H1 (cell line): ENCODE measurements at regions not wholly inside any gene's neighbourhood (a gene's known extent, or its start where the extent isn't known, plus 50 kb on each side); places are given as distances from the start of the nearest gene placed in this dataset.

Experiments used
- CTCF ChIA-PET: fragments of 300-600 bp; sonication (Branson Sonifier 250); formaldehyde crosslinking; loops from one replicate; lab custom pipeline; 2021; ENCODE audit not compliant: partially characterized antibody; lab: Charles Lee
- POLR2A ChIA-PET: fragments of 300-600 bp; sonication (Branson Sonifier 250); formaldehyde crosslinking; loops from one replicate; lab custom pipeline; 2021; ENCODE audit warnings: inconsistent platforms; ENCODE audit not compliant: partially characterized antibody; lab: Charles Lee
- DNase-seq, 2 experiments: peaks; one replicate each; pipeline versions ENCODE4 v3.0.0 to v3.0.0-alpha.2; 2010 to 2022; ENCODE audit warnings: low spot score in 2 of 2, low read depth in 1 of 2, mixed read lengths in 1 of 2
- FAIRE-seq: peaks from 2 replicates; lab custom pipeline; 2011; peaks lifted over from hg19 to GRCh38; lab: Jason Lieb, UNC
- H2AFZ ChIP-seq: 2 replicates; pipeline ENCODE4 v1.8.1; 2012; ENCODE audit warnings: low read length, inconsistent platforms
- H2AK5ac ChIP-seq: 2 replicates; pipeline ENCODE4 v1.6.1; 2013; ENCODE audit warnings: low read depth, low read length
- H2BK120ac ChIP-seq: replicated peaks from 2 replicates; pipeline ENCODE3; 2013; ENCODE audit warnings: low read depth, low read length, inconsistent platforms
- H2BK12ac ChIP-seq: 2 replicates; pipeline ENCODE4 v1.6.1; 2013; ENCODE audit warnings: low read depth, low read length
- H2BK15ac ChIP-seq: 2 replicates; pipeline ENCODE4 v1.6.1; 2013; ENCODE audit warnings: low read length
- H2BK20ac ChIP-seq: 2 replicates; pipeline ENCODE4 v1.6.1; 2013; ENCODE audit warnings: low read length
- H2BK5ac ChIP-seq: 2 replicates; pipeline ENCODE4 v1.6.1; 2013; ENCODE audit warnings: low read depth, low read length
- H3K14ac ChIP-seq: 2 replicates; pipeline ENCODE4 v1.6.1; 2013; ENCODE audit warnings: inconsistent platforms; ENCODE audit not compliant: insufficient read length
- H3K18ac ChIP-seq: 2 replicates; pipeline ENCODE4 v1.6.1; 2013; ENCODE audit warnings: low read length; ENCODE audit errors: extremely low read depth
- H3K23ac ChIP-seq: 2 replicates; pipeline ENCODE4 v1.6.1; 2013; ENCODE audit warnings: inconsistent platforms; ENCODE audit not compliant: insufficient read length
- H3K23me2 ChIP-seq: 2 replicates; pipeline ENCODE4 v1.6.1; 2013; ENCODE audit warnings: low read depth, low read length
- H3K27ac ChIP-seq: 2 replicates; pipeline ENCODE4 v1.6.1; 2011; ENCODE audit warnings: low read depth, low read length, inconsistent platforms
- H3K27me3 ChIP-seq, 4 experiments: replicated peaks in 1 of 4; 1 replicate in 1 of 4; 2 replicates in 3 of 4; pipeline versions ENCODE4 v1.6.1 to v1.8.1; 2011 to 2013; ENCODE audit warnings: low read length in 3 of 4, mild to moderate bottlenecking in 3 of 4, inconsistent platforms in 2 of 4, mixed read lengths in 2 of 4, moderate library complexity in 1 of 4; ENCODE audit not compliant: control insufficient read depth in 3 of 4, insufficient read depth in 3 of 4; ENCODE audit errors: extremely low read depth in 1 of 4
- H3K36me3 ChIP-seq, 4 experiments: 2 replicates each; pipeline versions ENCODE4 v1.6.1 to v1.8.1; 2011 to 2013; ENCODE audit warnings: mild to moderate bottlenecking in 4 of 4, low read length in 3 of 4, moderate library complexity in 2 of 4, control low read depth in 1 of 4, inconsistent platforms in 1 of 4; ENCODE audit not compliant: insufficient read depth in 4 of 4, control insufficient read depth in 2 of 4
- H3K4ac ChIP-seq: replicated peaks from 2 replicates; pipeline ENCODE3; 2013; ENCODE audit warnings: low read length, low read depth, mixed read lengths, inconsistent platforms; ENCODE audit not compliant: insufficient read length
- H3K4me1 ChIP-seq, 4 experiments: replicated peaks in 1 of 4; 1 replicate in 1 of 4; 2 replicates in 3 of 4; pipeline versions ENCODE4 v1.6.1 to v1.8.1; 2011 to 2013; ENCODE audit warnings: low read length in 3 of 4, inconsistent platforms in 2 of 4, mixed read lengths in 1 of 4; ENCODE audit not compliant: insufficient read depth in 4 of 4, control insufficient read depth in 3 of 4
- H3K4me2 ChIP-seq, 2 experiments: 2 replicates each; pipeline versions ENCODE4 v1.6.1 to v1.8.1; 2011 to 2013; ENCODE audit warnings: low read depth in 2 of 2, low read length in 2 of 2, control low read depth in 1 of 2, inconsistent platforms in 1 of 2, mild to moderate bottlenecking in 1 of 2; ENCODE audit not compliant: insufficient read depth in 1 of 2
- H3K4me3 ChIP-seq, 4 experiments: fragments of 200-600, 300-600 bp in 1 of 4; sonication (generic), shearing (Covaris generic), sonication (Bioruptor Twin) in 1 of 4; 2 replicates each; pipeline versions ENCODE4 v1.5.1 to v1.8.1; 2011 to 2016; ENCODE audit warnings: low read length in 4 of 4, low read depth in 3 of 4, control low read depth in 2 of 4, inconsistent platforms in 2 of 4, mild to moderate bottlenecking in 2 of 4, mixed read lengths in 1 of 4, moderate library complexity in 1 of 4; ENCODE audit not compliant: insufficient read depth in 2 of 4; ENCODE audit errors: extremely low read depth in 1 of 4
- H3K56ac ChIP-seq: replicated peaks from 2 replicates; pipeline ENCODE3; 2013; ENCODE audit warnings: low read depth, mild to moderate bottlenecking, mixed read lengths, low read length, inconsistent platforms; ENCODE audit not compliant: insufficient read length
- H3K79me1 ChIP-seq: 2 replicates; pipeline ENCODE4 v1.6.1; 2013; ENCODE audit warnings: low read depth, low read length, control low read depth
- H3K79me2 ChIP-seq, 2 experiments: 2 replicates each; pipeline versions ENCODE4 v1.6.1 to v1.8.1; 2012 to 2013; ENCODE audit warnings: low read length in 2 of 2, mild to moderate bottlenecking in 2 of 2, inconsistent platforms in 1 of 2; ENCODE audit not compliant: insufficient read depth in 2 of 2, control insufficient read depth in 1 of 2
- H3K9ac ChIP-seq, 4 experiments: replicated peaks in 1 of 4; 1 replicate in 1 of 4; 2 replicates in 3 of 4; pipeline versions ENCODE4 v1.6.1 to v1.8.1; 2011 to 2013; ENCODE audit warnings: low read depth in 3 of 4, low read length in 3 of 4, control low read depth in 2 of 4, mild to moderate bottlenecking in 2 of 4, moderate library complexity in 2 of 4, inconsistent platforms in 1 of 4; ENCODE audit errors: extremely low read depth in 1 of 4
- H3K9me3 ChIP-seq, 2 experiments: 2 replicates each; pipeline versions ENCODE4 v1.6.1 to v1.8.1; 2012 to 2013; ENCODE audit warnings: mild to moderate bottlenecking in 2 of 2, moderate library complexity in 2 of 2, control low read depth in 1 of 2, inconsistent platforms in 1 of 2, low read depth in 1 of 2, low read length in 1 of 2, mixed read lengths in 1 of 2; ENCODE audit not compliant: insufficient read depth in 2 of 2
- H4K20me1 ChIP-seq, 2 experiments: replicated peaks in 1 of 2; 2 replicates each; pipeline versions ENCODE3 to v1.8.1; 2011 to 2013; ENCODE audit warnings: inconsistent platforms in 2 of 2, low read length in 2 of 2, mild to moderate bottlenecking in 1 of 2; ENCODE audit not compliant: insufficient read depth in 2 of 2, control insufficient read depth in 1 of 2
- H4K5ac ChIP-seq: 2 replicates; pipeline ENCODE4 v1.6.1; 2013; ENCODE audit warnings: low read length, low read depth, mixed read lengths, inconsistent platforms; ENCODE audit not compliant: insufficient read length
- H4K8ac ChIP-seq: 2 replicates; pipeline ENCODE4 v1.8.0; 2013; ENCODE audit warnings: mild to moderate bottlenecking, moderate library complexity, low read length, inconsistent platforms; ENCODE audit not compliant: insufficient read depth; ENCODE audit errors: extremely low read depth
- H4K91ac ChIP-seq: replicated peaks from 2 replicates; pipeline ENCODE3; 2013; ENCODE audit warnings: low read length, mixed read lengths, inconsistent platforms; ENCODE audit not compliant: insufficient read length
- BACH1 ChIP-seq: IDR thresholded peaks from 2 replicates; pipeline ENCODE4 v1.6.1; 2012; ENCODE audit warnings: low read length, improper control_type of control experiment
- BCL11A ChIP-seq, 2 experiments: IDR thresholded peaks; one replicate each; pipeline ENCODE4 v1.6.1; 2011; ENCODE audit warnings: low read depth in 2 of 2, low read length in 2 of 2, mild to moderate bottlenecking in 2 of 2
- CEBPB ChIP-seq: IDR thresholded peaks from 2 replicates; pipeline ENCODE4 v1.6.1; 2012; ENCODE audit warnings: low read depth, low read length
- CHD2 ChIP-seq: IDR thresholded peaks from 2 replicates; pipeline ENCODE4 v1.6.1; 2012; ENCODE audit warnings: low read length, improper control_type of control experiment
- FOSL1 ChIP-seq: IDR thresholded peaks from 2 replicates; pipeline ENCODE4 v1.6.1; 2011; ENCODE audit warnings: mild to moderate bottlenecking, low read depth, low read length, moderate library complexity; ENCODE audit not compliant: insufficient read depth
- HDAC2 ChIP-seq, 2 experiments: fragments of 300-600 bp in 1 of 2; sonication (generic) in 1 of 2; IDR thresholded peaks; 2 replicates each; pipeline ENCODE4 v1.6.1; 2011 to 2012; ENCODE audit warnings: low read depth in 2 of 2, low read length in 2 of 2, mild to moderate bottlenecking in 2 of 2, moderate library complexity in 2 of 2, borderline replicate concordance in 1 of 2, inconsistent platforms in 1 of 2
- KDM1A ChIP-seq: fragments of 200-600, 300-600 bp; sonication (generic); IDR thresholded peaks from 2 replicates; pipeline ENCODE4 v1.7.1; 2016; ENCODE audit warnings: mild to moderate bottlenecking, low read length, borderline replicate concordance
- KDM5A ChIP-seq: fragments of 200-600 bp; IDR thresholded peaks from 2 replicates; pipeline ENCODE4 v1.7.1; 2012; ENCODE audit warnings: mild to moderate bottlenecking, low read length, inconsistent platforms, mixed read lengths
- PHF8 ChIP-seq: fragments of 200-600 bp; sonication (generic); conservative IDR thresholded peaks from 2 replicates; pipeline ENCODE4 v1.7.1; 2012; ENCODE audit warnings: low read depth, mild to moderate bottlenecking, inconsistent platforms, low read length, moderate library complexity
- RBBP5 ChIP-seq: IDR thresholded peaks from 2 replicates; pipeline ENCODE4 v1.7.1; 2012; ENCODE audit warnings: low read depth, mild to moderate bottlenecking, inconsistent platforms, low read length, moderate library complexity, borderline replicate concordance
- SRF ChIP-seq: IDR thresholded peaks from 2 replicates; pipeline ENCODE4 v1.6.1; 2011; ENCODE audit warnings: mild to moderate bottlenecking, low read depth, low read length, moderate library complexity
- TAF1 ChIP-seq: IDR thresholded peaks from 2 replicates; pipeline ENCODE4 v1.6.1; 2011; ENCODE audit warnings: mild to moderate bottlenecking, low read depth, low read length
- TCF12 ChIP-seq: IDR thresholded peaks from 2 replicates; pipeline ENCODE4 v1.6.1; 2011; ENCODE audit warnings: low read depth, mild to moderate bottlenecking, low read length
- TEAD4 ChIP-seq: IDR thresholded peaks from 2 replicates; pipeline ENCODE4 v1.6.1; 2012; ENCODE audit warnings: low read depth, low read length, inconsistent platforms, mixed read lengths
- WGBS, 2 experiments: shearing (Covaris generic) in 1 of 2; methylation state at CpG; one replicate each; pipeline versions ENCODE4 v1.1.6 to v1.1.7; 2013 to 2015; ENCODE audit warnings: low lambda C conversion rate in 2 of 2, mixed read lengths in 2 of 2, inconsistent platforms in 1 of 2, low coverage in 1 of 2, missing lambda C conversion rate in 1 of 2; ENCODE audit not compliant: insufficient replicate concordance in 2 of 2, insufficient coverage in 1 of 2, insufficient read length in 1 of 2; ENCODE audit errors: extremely low coverage in 1 of 2, missing lambda C conversion rate in 1 of 2; 5-methylcytosine and 5-hydroxymethylcytosine counted together

GRCh38 chr11:106292526-106292925, 215.1 kb downstream of the AASDHPPT start:
- no peak overlapping the region for H4K91ac ChIP-seq
- CTCF ChIA-PET, result interaction anchor here (3.3 kb wide), 1 partner anchor 16 kb away, joined by 14 read pairs; no protein-coding TSS in a partner anchor
- H3K23me2 ChIP-seq, result no peaks in the 10 kb centered on the region
- no peak overlapping the region for H2BK20ac ChIP-seq
- H2BK12ac ChIP-seq, result no peak overlapping the region
- no peak overlapping the region for H2BK15ac ChIP-seq
- no peak overlapping the region for H4K8ac ChIP-seq
- no peaks in the 10 kb centered on the region for H3K9me3 ChIP-seq
- no peak overlapping the region for H3K14ac ChIP-seq
- no peak overlapping the region for H4K5ac ChIP-seq
- no peaks in the 10 kb centered on the region for H3K4me1 ChIP-seq
- no peak overlapping the region for H2AFZ ChIP-seq
- H2BK120ac ChIP-seq, result no peak overlapping the region
- no peak overlapping the region for H3K56ac ChIP-seq
- no peak overlapping the region for H3K4me3 ChIP-seq
- H3K36me3 ChIP-seq, result no peaks in the 10 kb centered on the region
- H2BK5ac ChIP-seq, result no peak overlapping the region
- no peaks in the 10 kb centered on the region for H3K27me3 ChIP-seq
- no peak overlapping the region for H3K27ac ChIP-seq
- no peak overlapping the region for H3K18ac ChIP-seq
- no peak for FAIRE-seq
- H3K4me2 ChIP-seq, result no peak overlapping the region
- no peak overlapping the region for H3K9ac ChIP-seq
- H3K79me1 ChIP-seq, result no peaks in the 10 kb centered on the region
- no peak for DNase-seq
- no peaks in the 10 kb centered on the region for H4K20me1 ChIP-seq
- no peaks in the 10 kb centered on the region for H3K79me2 ChIP-seq
- POLR2A ChIA-PET, result no interaction called here
- H3K4ac ChIP-seq, result no peak overlapping the region
- H2AK5ac ChIP-seq, result no peak overlapping the region
- WGBS, 2 experiments, result 92% methylated on average over 3 of the region's 3 CpGs; no CpG with 5 or more reads in 1 of the 2 experiments
- H3K23ac ChIP-seq, result no peak overlapping the region
- TF ChIP-seq TCF12 (no peak), CHD2 (no peak), KDM1A (no peak), BACH1 (no peak), SRF (no peak), KDM5A (no peak), FOSL1 (no peak), CEBPB (no peak), TAF1 (no peak), BCL11A (IDR thresholded peaks at IDR 0.05; ENCODE audit: low read depth in 2 of 2, low read length in 2 of 2) (no peak), RBBP5 (no peak), HDAC2 (IDR thresholded peaks at IDR 0.05; ENCODE audit: borderline replicate concordance in 1 of 2, low read depth in 2 of 2, low read length in 2 of 2) (no peak), PHF8 (no peak), TEAD4 (no peak)
